ENCODE measurements at regions not wholly inside any gene's neighbourhood (a gene's known extent, or its start where the extent isn't known, plus 50 kb on each side); places are given as distances from the start of the nearest gene placed in this dataset.

DNA sequence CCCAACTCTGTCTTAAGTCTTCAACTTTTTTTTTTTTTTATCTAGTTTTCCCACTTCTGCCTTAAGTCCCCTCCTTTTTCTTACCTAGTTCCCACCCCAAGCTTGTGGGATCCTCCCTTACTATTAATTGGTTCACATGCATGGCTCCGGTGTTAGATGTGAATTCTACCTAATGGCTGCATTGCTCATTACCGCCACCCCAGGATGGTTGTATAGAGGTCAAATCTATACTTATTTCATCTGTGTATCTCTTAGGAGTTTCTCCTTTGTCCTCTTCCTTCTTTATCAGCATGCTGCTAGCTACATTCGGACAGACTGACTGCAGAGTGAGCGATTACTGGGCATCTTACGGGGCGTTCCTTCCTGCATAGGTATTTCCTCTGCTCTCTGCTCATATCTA is 605.7 kb upstream of the GRM7 start:
- TF ChIP-seq, protein P1, sequence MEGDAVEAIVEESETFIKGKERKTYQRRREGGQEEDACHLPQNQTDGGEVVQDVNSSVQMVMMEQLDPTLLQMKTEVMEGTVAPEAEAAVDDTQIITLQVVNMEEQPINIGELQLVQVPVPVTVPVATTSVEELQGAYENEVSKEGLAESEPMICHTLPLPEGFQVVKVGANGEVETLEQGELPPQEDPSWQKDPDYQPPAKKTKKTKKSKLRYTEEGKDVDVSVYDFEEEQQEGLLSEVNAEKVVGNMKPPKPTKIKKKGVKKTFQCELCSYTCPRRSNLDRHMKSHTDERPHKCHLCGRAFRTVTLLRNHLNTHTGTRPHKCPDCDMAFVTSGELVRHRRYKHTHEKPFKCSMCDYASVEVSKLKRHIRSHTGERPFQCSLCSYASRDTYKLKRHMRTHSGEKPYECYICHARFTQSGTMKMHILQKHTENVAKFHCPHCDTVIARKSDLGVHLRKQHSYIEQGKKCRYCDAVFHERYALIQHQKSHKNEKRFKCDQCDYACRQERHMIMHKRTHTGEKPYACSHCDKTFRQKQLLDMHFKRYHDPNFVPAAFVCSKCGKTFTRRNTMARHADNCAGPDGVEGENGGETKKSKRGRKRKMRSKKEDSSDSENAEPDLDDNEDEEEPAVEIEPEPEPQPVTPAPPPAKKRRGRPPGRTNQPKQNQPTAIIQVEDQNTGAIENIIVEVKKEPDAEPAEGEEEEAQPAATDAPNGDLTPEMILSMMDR (IDR thresholded peaks at IDR 0.05 in 8 of 11, conservative IDR thresholded peaks at IDR 0.05 in 3 of 11), result no peak
- TF ChIP-seq POLR2AphosphoS5 (IDR thresholded peaks at IDR 0.05), result no peak

Data from spleen (tissue), 7 donors.